HG03520 (cell line): ENCODE measurements at regions not wholly inside any gene's neighbourhood (a gene's known extent, or its start where the extent isn't known, plus 50 kb on each side); places are given as distances from the start of the nearest gene placed in this dataset.

Experiments
- ATAC-seq: cut with Tn5 transposase; IDR thresholded peaks from one replicate; pipeline ENCODE4 v1.9.1; 2021; ENCODE audit warnings: mild to moderate bottlenecking, moderate library complexity; ENCODE audit not compliant: unreplicated experiment

DNA sequence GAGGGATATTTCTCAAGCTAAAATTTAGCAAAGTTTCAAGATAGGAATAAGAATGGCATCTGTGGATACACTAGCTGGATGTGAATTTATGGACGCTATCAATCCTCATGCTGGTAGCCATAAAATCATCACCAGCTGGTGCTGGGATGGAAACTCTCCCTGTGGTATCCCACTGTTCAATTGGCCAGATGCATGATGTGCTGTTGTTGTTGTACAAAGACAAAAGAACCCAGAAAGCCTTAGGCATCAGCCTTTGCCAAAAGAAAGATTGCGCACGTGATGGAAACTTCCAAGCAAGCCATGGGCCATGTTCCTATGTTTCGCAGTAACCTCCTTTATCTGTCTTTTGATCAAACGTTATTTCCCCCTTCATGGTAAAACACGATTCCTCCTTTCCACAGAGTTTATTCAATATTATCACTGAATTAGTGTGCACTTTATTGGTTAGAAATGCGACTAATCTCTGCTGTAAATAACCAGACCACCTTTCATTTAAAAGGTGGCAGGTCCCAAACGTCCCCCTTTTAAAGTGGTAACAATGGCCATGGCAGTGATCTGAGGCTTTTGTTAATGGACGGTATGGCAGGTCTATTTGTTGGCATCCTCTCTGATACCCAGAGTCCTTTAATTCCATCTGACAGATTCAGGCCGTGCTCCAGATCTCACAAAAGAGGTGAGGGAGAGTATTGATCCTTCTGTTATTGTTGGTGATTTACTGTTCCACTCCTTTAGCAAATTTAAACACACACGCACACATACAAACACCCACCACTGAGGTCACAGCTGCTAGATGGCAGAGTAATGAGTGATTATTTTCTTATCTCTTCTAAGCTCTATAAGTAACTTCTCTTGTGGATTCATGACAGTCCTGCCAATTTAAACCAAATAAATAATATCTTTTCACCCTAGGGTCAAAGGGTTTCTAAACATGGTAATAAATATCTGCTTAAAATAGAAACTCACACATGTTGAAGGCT, 291.2 kb upstream of the KCNMB2 start:
- ATAC-seq: no peak

DNA sequence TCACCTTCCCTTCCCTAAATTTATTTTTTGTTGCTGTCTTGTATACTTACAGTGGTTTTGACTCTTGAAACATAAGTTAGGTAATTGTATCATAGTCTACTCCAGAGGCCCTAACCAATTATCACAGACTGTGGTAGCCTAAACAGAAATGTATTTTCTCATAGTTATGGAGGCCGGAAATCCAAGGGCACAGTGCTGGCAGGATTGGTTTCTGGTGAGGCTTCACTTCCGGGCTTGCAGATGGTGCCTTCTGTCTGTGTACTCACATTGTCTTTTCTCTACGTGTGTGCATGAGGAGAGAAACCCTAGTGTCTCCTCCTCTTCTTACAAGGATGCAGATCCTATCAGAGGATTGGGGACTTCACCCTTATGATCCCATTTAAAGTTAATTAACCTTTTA, 290.2 kb upstream of the KCNMB2 start:
- ATAC-seq: no peak

DNA sequence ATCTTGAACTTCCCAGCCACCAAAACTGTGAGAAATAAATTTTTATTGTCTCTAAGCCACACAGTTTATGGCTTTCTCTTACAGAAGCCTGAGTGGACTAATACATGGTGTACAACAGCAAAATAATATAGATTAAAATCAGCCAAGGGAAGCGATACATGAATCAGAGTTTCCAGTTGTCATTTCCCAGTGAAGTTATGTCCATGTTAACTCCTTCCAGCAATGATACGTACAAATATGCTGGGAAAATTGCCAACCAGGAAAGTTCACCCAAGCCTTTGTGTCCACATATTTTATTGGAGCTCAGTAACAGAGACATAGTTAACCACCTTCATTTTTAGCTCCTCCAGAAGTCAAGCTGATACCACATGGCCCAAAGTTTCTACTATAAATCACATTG, 280.9 kb upstream of the KCNMB2 start:
- no peak for ATAC-seq

DNA sequence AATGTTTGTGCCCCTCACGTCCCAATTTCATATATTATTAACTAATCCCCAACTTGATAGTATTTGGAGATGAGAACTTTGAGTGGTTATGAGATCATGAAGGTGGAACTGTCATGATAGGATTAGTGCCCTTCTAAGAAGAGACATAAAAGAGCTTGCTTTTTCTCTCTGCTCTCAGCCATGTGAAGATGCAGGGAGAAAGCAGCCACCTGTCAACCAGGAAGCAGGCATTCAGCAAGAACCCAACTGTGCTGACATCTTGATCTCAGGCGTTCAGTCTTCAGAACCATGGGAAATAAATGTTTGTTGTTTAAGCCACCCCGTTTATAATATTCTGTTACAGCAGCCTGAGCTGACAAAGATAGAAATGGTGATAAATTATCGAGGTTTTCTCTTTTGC, 278.7 kb upstream of the KCNMB2 start:
- no peak for ATAC-seq

DNA sequence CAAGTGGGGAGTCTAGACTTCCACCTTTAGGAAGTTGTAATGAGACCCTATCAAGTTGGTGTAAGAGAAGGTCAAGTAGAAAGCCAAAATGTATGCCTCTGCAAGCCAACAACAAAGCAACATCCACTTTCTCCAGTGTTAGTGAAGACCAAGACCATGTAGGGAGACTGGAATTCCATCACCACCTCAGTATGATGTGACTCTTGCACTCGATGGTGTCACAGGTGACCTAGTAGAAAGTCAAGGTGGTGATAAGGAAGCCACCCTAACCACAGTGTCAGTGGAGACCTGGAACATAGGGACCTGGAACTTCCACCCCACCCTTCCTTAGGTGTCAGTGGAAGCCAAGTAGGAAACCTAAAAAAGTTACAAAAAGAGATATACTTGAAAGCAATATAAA, 278.1 kb upstream of the KCNMB2 start:
- ATAC-seq: no peak

DNA sequence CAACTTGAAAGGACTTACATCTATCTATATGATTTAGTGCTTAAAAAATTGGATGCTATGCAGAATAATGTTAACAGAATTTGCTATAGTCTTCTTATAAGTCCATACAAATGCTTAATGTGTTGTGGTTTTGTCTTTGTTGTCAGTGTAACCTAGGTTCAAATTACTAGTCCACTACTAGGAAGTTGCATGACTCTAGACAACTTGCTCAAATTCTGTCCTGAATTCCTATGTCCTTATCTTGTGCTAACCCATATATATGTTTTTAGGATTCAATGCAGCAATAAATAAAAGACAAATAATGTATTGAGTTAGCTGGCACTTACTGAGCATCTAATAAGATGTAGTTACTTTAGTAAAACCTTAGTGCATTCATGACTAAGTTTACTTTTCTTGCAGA, 276.5 kb upstream of the KCNMB2 start:
- no peak for ATAC-seq

DNA sequence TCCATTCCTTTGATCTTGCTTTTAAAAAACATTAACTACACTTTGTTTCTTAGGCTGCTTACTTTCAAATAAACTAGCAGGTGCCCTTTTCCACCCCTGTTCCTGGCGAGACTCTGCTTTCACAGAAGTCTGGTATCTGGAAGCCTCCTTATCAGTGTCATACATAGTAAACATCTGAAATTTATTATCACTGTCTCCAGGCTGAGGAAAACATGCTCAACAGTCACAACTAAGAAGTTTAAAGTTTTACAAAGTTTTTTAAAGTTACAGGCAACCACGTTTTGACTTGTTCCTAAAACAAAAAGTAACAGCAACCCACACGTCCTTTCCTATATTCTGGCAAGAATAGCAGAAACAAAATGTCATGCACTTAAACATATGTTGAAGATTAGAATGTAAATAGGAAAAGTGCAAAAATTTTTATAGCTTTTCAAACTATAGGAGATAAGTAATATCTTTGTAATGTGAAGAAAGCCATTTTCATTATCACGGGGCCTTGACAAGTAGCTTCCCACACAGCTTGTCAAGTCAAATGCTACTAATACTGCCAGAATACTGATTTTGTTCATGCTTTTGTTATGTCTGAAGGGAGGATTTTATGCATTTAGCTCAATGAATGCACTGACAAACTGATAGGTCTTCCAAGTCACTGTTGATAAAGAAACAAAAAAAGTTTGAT, 275.2 kb upstream of the KCNMB2 start:
- ATAC-seq: no peak

DNA sequence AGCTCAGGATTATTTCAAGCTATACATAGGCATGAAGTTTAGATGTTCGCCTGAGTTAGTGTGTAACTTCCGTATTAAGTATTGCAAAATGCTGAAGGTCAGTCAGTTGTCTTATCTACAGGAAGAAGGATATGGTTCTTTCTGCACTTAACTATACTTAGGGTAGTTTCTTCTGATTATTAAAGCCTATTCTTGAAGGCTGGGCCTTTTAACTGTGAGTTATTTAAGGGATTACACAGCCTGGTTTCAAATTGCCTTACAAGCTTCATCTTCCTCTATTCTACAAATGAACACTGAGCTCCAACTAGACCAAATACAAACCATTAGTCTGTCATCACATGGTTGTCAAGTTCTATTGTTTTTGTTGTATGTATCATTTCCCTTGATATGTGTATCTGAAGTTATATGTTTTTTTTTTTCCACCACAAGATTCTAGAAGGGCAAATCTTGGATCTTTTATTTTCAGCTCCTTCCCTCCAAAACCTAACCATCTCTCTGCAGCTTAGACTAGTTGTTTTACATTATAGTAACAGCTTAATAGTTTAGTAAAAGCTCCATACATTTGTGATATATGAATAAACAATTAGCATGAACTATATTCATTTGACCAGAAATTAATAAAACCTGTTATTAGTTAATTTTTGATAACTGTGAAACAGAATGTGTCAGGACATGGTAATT, 272.9 kb upstream of the KCNMB2 start:
- no peak for ATAC-seq

DNA sequence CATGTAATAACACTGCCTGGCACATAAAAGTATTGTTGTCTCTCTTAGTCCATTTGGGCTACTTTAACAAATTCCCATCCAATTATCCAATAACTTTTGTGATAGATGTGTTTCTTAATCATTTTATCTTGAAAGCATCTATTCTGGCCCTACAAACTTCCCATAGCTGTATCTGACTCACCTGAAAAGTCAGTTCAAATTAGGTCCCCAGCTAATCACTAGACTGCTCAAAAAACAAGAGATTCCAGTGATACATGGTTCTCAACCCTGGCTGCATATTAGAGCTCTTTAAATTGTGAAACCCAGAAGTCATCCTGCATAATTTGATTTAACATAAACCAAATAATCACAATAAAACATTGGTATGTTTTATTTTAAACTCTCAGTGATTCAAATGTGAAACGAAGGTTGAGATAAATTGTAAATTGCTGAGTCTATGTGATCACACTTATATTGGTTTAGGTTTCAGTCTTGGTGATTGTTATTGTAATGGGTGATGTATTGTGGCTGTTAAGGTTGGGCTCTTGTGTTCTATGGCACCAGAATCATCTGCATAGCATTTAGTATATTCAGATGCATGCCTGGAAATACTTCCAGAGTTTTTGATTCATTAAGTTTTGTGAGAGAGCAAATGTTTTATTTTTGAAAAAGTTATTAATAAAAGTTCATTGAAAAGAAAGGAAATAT, 268.9 kb upstream of the KCNMB2 start:
- no peak for ATAC-seq

DNA sequence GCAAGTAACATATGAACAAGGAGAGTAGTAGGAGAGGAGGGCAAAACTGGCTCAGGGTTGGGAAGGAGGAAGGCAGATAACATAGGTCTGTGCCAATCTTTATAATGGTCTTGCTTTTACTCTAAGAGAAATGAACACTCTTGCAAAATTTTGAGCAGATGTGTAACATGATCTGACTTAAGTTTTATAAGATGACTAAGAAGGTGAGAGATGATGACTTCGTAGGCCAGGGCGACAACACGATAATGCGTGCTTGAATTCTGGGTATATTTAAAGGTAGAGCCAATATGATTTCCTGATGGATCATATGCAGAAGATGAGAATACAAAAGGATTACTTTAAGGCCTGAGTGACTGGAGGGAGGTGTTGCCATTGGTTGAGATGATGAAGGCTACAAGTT, 265.4 kb upstream of the KCNMB2 start:
- no peak for ATAC-seq

DNA sequence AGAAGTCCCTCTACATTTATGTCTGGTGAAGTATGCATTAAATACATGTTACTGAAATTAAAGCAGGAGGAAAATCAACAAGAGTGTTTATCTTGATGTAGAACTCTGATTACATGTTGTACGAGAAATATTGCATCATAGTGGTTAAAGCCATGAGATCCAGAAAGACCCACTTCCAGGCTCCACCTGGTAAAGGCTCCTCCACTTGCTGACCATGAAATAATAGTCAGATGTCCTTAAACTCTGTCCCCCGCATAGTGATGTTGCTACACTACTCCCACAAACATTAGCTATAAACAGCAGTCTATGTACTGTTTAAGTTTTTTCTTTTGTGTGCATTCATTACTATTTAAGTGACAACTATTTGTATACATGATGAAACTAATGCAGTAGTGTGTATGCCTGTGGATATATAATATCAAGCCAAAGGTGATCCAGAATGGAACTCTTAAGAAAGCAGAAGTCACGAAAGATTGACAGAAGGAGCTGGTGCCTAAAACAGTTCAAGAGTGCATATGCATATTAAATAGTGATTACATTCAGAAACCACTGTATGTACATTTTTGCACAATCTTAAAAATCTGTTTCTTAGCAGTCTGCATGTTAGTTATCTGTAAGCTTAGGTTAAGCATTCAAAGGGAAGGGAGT, 264.4 kb upstream of the KCNMB2 start:
- ATAC-seq: no peak

DNA sequence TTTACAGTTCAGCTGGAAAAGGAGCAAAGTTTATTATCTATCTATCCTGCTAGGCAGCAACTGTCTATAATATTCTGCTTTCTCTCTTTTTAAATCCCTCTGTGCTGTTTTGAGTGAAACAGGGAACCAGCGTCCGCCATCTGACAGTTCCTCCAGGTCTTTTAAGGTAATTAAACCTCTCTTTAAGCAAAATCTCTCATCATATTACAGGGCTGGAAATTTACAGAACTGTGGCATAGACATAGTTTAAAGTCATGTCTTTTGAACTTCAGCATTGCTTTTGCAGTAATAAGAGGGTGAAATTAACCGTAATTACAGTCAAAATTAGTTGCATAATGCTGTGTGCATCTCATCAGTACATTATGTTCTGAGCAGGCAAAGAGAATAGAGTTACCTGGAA, 263.4 kb upstream of the KCNMB2 start:
- ATAC-seq: no peak

DNA sequence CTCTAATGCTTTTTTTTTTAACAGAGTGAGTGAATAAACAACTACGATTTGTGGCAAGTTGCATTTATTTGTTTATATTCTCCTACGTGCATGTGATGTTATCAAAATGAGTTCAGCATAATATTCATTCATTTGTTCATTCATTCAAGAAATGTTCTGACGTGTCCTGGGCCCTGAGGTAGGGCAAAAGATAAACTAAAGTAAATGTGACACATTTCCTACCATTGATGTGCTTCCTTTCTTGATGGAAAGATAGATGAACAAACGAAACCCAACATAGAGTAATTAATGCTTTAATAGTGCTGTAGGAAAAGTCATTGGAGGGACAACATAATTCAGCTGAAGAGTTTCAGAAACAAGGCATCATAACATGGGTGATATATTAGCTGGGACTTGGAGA, 261.5 kb upstream of the KCNMB2 start:
- no peak for ATAC-seq

DNA sequence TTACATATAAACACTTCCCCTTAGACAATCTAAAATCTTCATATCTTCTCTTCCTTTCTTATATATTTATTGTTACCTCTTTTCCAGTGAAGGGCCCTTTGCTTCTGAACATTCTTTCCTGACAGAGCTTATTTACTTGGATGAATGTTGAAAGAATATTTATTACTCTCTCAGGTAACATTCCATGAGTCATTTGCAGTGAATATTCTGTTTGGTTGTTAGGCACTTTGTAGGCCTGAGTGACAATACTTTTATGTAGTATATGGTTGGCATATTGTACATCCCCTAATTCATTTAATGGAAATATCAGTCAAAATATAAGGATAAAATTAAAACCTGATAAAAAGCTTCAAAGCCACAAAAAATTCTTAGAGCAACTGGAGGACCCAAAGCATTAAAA, 260.9 kb upstream of the KCNMB2 start:
- no peak for ATAC-seq

DNA sequence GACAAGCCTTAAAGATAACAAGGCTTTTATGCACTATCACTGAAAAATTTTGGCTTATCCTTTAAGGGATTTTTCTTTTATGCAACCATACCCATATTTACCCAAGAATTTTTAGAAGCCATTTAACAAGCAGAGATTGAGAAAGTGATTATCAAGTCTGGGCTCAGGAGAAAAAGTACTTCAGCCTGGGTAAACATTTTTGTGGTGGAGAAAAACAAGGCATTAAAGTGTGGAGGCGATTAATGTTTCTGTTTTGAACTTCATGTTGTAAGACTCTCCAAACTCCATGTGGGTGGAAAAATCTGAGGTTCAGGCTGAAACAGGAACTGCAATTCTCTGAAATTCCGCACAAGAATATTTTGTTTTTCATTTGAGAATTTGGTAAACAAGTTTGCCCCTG, 260.4 kb upstream of the KCNMB2 start:
- no peak for ATAC-seq

DNA sequence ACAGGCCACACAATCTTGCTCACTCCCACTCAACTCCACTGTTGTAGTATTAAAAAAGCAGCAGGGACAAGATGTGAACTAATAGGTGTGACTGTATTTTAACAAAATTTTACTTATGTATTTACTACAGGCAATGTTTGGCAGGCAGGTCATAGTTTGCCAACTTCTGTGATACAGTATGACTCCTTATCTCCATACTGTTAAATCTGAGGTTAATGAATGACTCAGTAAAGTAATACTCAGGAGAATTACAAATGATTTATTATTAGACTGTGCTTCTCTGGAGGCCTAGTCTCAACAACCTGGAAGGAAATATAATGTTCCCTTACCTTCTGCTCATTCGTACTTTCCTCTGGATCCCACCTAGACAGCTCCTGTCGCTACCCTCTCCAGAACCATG, 258.6 kb upstream of the KCNMB2 start:
- no peak for ATAC-seq

DNA sequence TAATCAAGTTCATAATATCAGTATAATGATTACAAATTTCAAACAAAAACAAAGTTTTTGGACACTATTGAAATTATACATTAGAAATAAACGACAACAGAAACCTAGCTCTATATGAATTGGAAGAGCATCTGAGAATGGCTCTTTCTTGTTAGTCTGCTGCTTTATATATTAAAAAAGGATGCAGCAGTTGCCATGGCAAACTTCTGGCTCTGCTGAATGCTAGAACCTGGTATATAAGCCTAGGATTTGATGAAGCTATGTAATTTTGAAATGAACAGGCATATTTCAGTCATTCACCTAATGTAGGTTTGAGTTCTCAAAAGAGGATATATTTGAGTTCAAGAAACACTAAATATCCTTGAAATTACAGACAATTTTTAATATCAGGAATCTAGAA, 252.7 kb upstream of the KCNMB2 start:
- no peak for ATAC-seq

DNA sequence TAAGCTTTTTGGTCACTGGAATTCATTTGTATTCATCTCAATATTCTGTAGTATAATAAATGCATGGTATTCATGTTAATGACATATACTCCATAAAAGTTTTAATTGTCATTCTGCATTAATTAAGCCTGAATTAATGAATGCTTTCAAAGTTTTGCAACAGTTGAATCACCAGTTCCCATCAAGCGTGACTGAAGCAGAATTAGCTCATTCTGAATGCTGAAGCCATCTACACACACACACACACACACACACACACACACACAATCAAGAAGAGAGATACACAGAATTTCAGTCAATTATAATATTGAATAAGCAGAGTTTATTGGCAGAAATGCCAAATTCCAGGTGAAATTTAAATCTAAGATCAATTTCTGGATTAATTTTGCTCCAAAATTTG, 252.1 kb upstream of the KCNMB2 start:
- no peak for ATAC-seq

DNA sequence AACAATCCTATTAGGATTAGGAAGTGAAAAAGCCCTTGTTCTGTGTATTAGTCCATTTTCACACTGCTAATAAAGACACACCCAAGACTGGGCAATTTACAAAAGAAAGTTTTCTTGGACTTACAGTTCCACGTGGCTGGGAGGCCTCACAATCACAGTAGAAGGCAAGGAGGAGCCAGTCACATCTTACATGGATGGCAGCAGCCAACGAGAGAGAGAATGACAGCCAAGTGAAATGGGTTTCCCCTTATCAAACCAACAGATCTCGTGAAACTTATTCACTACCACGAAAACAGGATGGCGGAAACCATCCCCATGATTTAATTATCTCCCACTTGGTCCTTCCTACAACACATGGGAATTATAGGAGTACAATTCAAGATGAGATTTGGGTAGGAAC, 248.2 kb upstream of the KCNMB2 start:
- ATAC-seq: no peak

DNA sequence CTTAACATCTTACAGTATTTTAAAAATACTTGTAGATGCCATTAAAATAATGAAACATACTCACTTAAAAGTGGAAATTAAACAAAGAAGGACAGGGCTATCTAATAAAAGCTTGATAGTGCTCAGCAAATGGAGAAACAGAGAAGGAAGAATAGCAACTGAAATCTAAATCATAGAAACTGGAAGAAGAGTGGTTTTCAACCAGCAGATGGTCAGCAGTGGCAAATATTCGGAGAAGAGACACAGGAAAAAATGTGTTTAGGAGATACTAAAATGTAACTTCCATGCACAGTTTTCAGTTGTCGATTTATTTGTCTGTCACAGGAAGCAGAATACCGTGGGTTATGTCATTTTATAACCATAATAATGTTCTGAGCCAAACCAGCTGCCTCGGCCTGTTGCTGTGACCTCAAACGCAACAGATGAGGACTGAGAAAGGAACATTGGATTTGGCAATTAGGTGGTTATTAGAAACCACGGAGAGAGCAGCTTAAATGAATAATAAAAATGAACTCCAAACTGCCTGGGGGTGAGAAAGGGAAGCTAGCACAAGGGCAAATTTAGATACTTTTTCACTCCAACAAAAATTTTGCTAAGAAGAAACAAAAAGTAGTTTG, 246.6 kb upstream of the KCNMB2 start:
- ATAC-seq: no peak
